Lower leg skin (tissue), 3 donors: ENCODE measurements at regions not wholly inside any gene's neighbourhood (a gene's known extent, or its start where the extent isn't known, plus 50 kb on each side); places are given as distances from the start of the nearest gene placed in this dataset.

Source experiments
- CTCF ChIP-seq, 3 donors: fragments of 450-650 bp; IDR thresholded peaks; one replicate each; pipeline ENCODE4 v1.5.1; 2016; ENCODE audit warnings: antibody characterized with exemption in 3 of 3, mild to moderate bottlenecking in 3 of 3, moderate library complexity in 2 of 3
- POLR2A ChIP-seq, 2 donors: fragments of 450-650 bp; IDR thresholded peaks; one replicate each; pipeline ENCODE4 v1.6.1; 2016 to 2017; ENCODE audit warnings: antibody characterized with exemption in 2 of 2, mild to moderate bottlenecking in 1 of 2, moderate library complexity in 1 of 2

GRCh38 chr4:71635139-71635748 lies 148.6 kb downstream of the GC start:
- TF ChIP-seq CTCF (IDR thresholded peaks at IDR 0.05) (no peak), POLR2A (IDR thresholded peaks at IDR 0.05) (no peak)
